K562 (cell line): ENCODE measurements at regions not wholly inside any gene's neighbourhood (a gene's known extent, or its start where the extent isn't known, plus 50 kb on each side); places are given as distances from the start of the nearest gene placed in this dataset.

Source experiments
- ATAC-seq: fragments of 200-7000 bp; cut with Tn5 transposase; 3 replicates; pipeline ENCODE4 v1.9.1; 2020; ENCODE audit warnings: moderate library complexity
- BruUV-seq: library from RNA; stranded (reverse); fragments of 400-500 nt; replicated peaks from 2 replicates; lab custom pipeline; 2021; lab: Mats Ljungman, UMichigan
- CTCF ChIA-PET: fragments of 300-600 bp; formaldehyde crosslinking; extraction: SDS; loops from one replicate; lab custom pipeline; 2021; ENCODE audit warnings: low intra/inter-chr PET ratio; lab: Yijun Ruan, JAX
- POLR2A ChIA-PET: fragments of 300-600, 350-650 bp; sonication (Branson Sonifier 250); formaldehyde crosslinking; extraction: SDS; loops from one replicate; lab custom pipeline; 2021; ENCODE audit warnings: antibody characterized with exemption, inconsistent platforms; lab: Yijun Ruan, JAX
- DNase-seq, 4 experiments: peaks; one replicate each; pipeline versions ENCODE4 v3.0.0 to v3.0.0-alpha.2; 2011 to 2018; ENCODE audit warnings: low spot score in 3 of 4, mixed read lengths in 3 of 4; ENCODE audit errors: extremely low read depth in 1 of 4
- FAIRE-seq: peaks from 2 replicates; lab custom pipeline; 2011; peaks lifted over from hg19 to GRCh38; lab: Jason Lieb, UNC
- H2AFZ ChIP-seq: 2 replicates; pipeline ENCODE4 v1.6.0; 2011; ENCODE audit warnings: low read depth, low read length, control low read depth, inconsistent platforms
- H3K27ac ChIP-seq: fragments of 200-600 bp; 3 replicates; pipeline ENCODE4 v1.8.0; 2011; ENCODE audit warnings: low read depth, mild to moderate bottlenecking, control low read depth, inconsistent platforms, low read length, moderate library complexity, mixed read lengths; ENCODE audit errors: extremely low read depth
- H3K27me3 ChIP-seq, 2 experiments: fragments of 300-600 bp in 1 of 2; 2 replicates in 1 of 2; 3 replicates in 1 of 2; pipeline versions ENCODE4 v1.6.0 to v1.8.0; 2011; ENCODE audit warnings: inconsistent platforms in 2 of 2, low read length in 2 of 2, mild to moderate bottlenecking in 1 of 2, mixed read lengths in 1 of 2, moderate library complexity in 1 of 2; ENCODE audit not compliant: control insufficient read depth in 2 of 2, insufficient read depth in 2 of 2
- H3K36me3 ChIP-seq: fragments of 300-600 bp; 3 replicates; pipeline ENCODE4 v1.8.0; 2011; ENCODE audit warnings: mild to moderate bottlenecking, low read length, inconsistent platforms; ENCODE audit not compliant: control insufficient read depth, insufficient read depth
- H3K4me1 ChIP-seq, 2 experiments: fragments of 200-600 bp in 1 of 2; replicated peaks in 1 of 2; 2 replicates in 1 of 2; 3 replicates in 1 of 2; pipeline versions ENCODE4 v1.5.1 to v1.8.0; 2011; ENCODE audit warnings: inconsistent platforms in 2 of 2, low read length in 2 of 2, mild to moderate bottlenecking in 1 of 2, mixed read lengths in 1 of 2, moderate library complexity in 1 of 2; ENCODE audit not compliant: control insufficient read depth in 2 of 2, insufficient read depth in 2 of 2
- H3K4me2 ChIP-seq: 2 replicates; pipeline ENCODE4 v1.6.1; 2011; ENCODE audit warnings: low read length, control low read depth, inconsistent platforms, mixed read lengths; ENCODE audit not compliant: insufficient read depth
- H3K4me3 ChIP-seq: fragments of 200-600 bp; sonication (generic), shearing (Covaris generic); 2 replicates; pipeline ENCODE4 v1.5.1; 2016; ENCODE audit warnings: control low read depth, inconsistent platforms
- H3K79me2 ChIP-seq: fragments of 200-600 bp; 3 replicates; pipeline ENCODE4 v1.8.0; 2011; ENCODE audit warnings: low read length, inconsistent platforms; ENCODE audit not compliant: control insufficient read depth, insufficient read depth
- H3K9ac ChIP-seq, 2 experiments: 2 replicates each; pipeline versions ENCODE4 v1.6.0 to v1.6.1; 2011; ENCODE audit warnings: low read depth in 2 of 2, low read length in 2 of 2, control low read depth in 1 of 2, inconsistent platforms in 1 of 2, mild to moderate bottlenecking in 1 of 2, mixed read lengths in 1 of 2; ENCODE audit not compliant: insufficient read depth in 1 of 2
- H3K9me1 ChIP-seq: one replicate; pipeline ENCODE4 v1.6.0; 2011; ENCODE audit warnings: inconsistent platforms, mild to moderate bottlenecking, low read length, moderate library complexity; ENCODE audit not compliant: control insufficient read depth, insufficient read depth
- H3K9me3 ChIP-seq: replicated peaks from 2 replicates; pipeline ENCODE4 v1.5.1; 2011; ENCODE audit warnings: low read depth, low read length, inconsistent platforms; ENCODE audit not compliant: control insufficient read depth, insufficient read depth
- H4K20me1 ChIP-seq: replicated peaks from 2 replicates; pipeline ENCODE4 v1.6.1; 2011; ENCODE audit warnings: low read length, inconsistent platforms, mixed read lengths; ENCODE audit not compliant: control insufficient read depth, insufficient read depth
- ERF ChIP-seq: fragments of 450-650 bp; formaldehyde crosslinking; IDR thresholded peaks from 2 replicates; pipeline ENCODE4 v1.4.0; 2020; ENCODE audit warnings: mild to moderate bottlenecking, mixed read lengths
- GABPA ChIP-seq: fragments of 200-800 bp; sonication (Bioruptor generic); conservative IDR thresholded peaks from 2 replicates; pipeline ENCODE4 v1.6.1; 2016; ENCODE audit warnings: low read depth, missing genetic modification characterization, missing compliant biosample characterization
- GTF2A2 ChIP-seq: IDR thresholded peaks from 2 replicates; pipeline ENCODE4 v1.6.1; 2016; ENCODE audit warnings: mild to moderate bottlenecking, missing genetic modification characterization, missing compliant biosample characterization
- HBP1 ChIP-seq: fragments of 450-650 bp; formaldehyde crosslinking; IDR thresholded peaks from 2 replicates; pipeline ENCODE4 v1.4.0; 2022; ENCODE audit warnings: missing genetic modification characterization
- HNRNPL ChIP-seq: fragments of 200-400 bp; formaldehyde crosslinking; IDR thresholded peaks from 2 replicates; pipeline ENCODE4 v1.6.1; 2017; ENCODE audit warnings: low read depth, mild to moderate bottlenecking, low read length
- MXI1 ChIP-seq: IDR thresholded peaks from 2 replicates; pipeline ENCODE4 v1.6.1; 2011; ENCODE audit warnings: low read depth, mild to moderate bottlenecking, improper control_type of control experiment, low read length
- WGBS: fragments of 100-300 bp; shearing (Covaris generic); methylation state at CpG from one replicate; pipeline ENCODE4 v1.1.6; 2016; ENCODE audit warnings: low coverage, mixed read lengths; ENCODE audit not compliant: insufficient coverage; ENCODE audit errors: missing lambda C conversion rate; 5-methylcytosine and 5-hydroxymethylcytosine counted together
- in situ Hi-C: fragments of 300-500 bp; cut with MboI; formaldehyde crosslinking; loops from 4 replicates; pipeline ENCODE4 v1.15.0; 2018; ENCODE audit warnings: inconsistent platforms, mixed read lengths
- intact Hi-C: fragments of 100-400 bp; cut with micrococcal nuclease; formaldehyde crosslinking; loops from 2 replicates; pipeline ENCODE4 v1.14.2; 2022

GRCh38 chr14:97415907-97416306, 618.7 kb downstream of the VRK1 start:
- Histone ChIP-seq H3K9me1 (no peaks in the 10 kb centered on the region), H3K27me3 (0 out of 5 replicates have a peak, but pooled peaks cover 0 to 6% of the 10 kb centered on the region in 2 experiments), H3K36me3 (no peaks in the 10 kb centered on the region), H3K9me3 (no peaks in the 10 kb centered on the region), H3K4me2 (no peak overlapping the region), H3K4me3 (no peak overlapping the region), H3K9ac (no peak overlapping the region), H3K27ac (no peak overlapping the region), H4K20me1 (no peaks in the 10 kb centered on the region), H3K79me2 (no peaks in the 10 kb centered on the region), H3K4me1 (no peaks in the 10 kb centered on the region), H2AFZ (no peak overlapping the region)
- TF ChIP-seq GABPA (tag): no peak
- TF ChIP-seq ERF (CRISPR knock-in tag): no peak
- TF ChIP-seq HNRNPL: no peak
- no peak for TF ChIP-seq GTF2A2 (tag)
- TF ChIP-seq MXI1: no peak
- TF ChIP-seq HBP1: no peak
- FAIRE-seq (no peak), ATAC-seq (no peak), DNase-seq (no peak)
- BruUV-seq: no TSS peak
- POLR2A ChIA-PET: interaction anchor here (0.7 kb wide), 1 partner anchor 1826 kb away, joined by 3 read pairs; no protein-coding TSS in a partner anchor
- in situ Hi-C loops (no loop called here), intact Hi-C loops (no loop called here)
- CTCF ChIA-PET: no interaction called here
- WGBS: 0% methylated on average over 4 of the region's 7 CpGs
